Esophagus squamous epithelium (tissue), 5 donors: ENCODE measurements at regions not wholly inside any gene's neighbourhood (a gene's known extent, or its start where the extent isn't known, plus 50 kb on each side); places are given as distances from the start of the nearest gene placed in this dataset.
"Not testable (repeated sequence)": the region's sequence is repeated elsewhere in the genome, so short reads cannot be mapped to it uniquely, and the experiment has no call there.

Experiments used
- DNase-seq: peaks from one replicate; lab custom pipeline; 2025; lab: John Stamatoyannopoulos, UW
- H3K27ac ChIP-seq, 4 donors: fragments of 200-600 bp; sonication (generic); one replicate each; pipeline ENCODE4 v1.5.1; 2016 to 2019; ENCODE audit warnings: mild to moderate bottlenecking in 1 of 4
- H3K27me3 ChIP-seq, 4 donors: fragments of 200-600 bp; sonication (generic); 1 replicate in 3 of 4; 2 replicates in 1 of 4; pipeline versions ENCODE4 v1.5.1 to v1.6.0; 2017 to 2021; ENCODE audit warnings: antibody characterized with exemption in 1 of 4
- H3K36me3 ChIP-seq, 3 donors: fragments of 200-600 bp; sonication (generic); one replicate each; pipeline ENCODE4 v1.5.1; 2016 to 2019
- H3K4me1 ChIP-seq, 3 donors: fragments of 200-600 bp; sonication (generic); one replicate each; pipeline ENCODE4 v1.5.1; 2017 to 2019
- H3K4me3 ChIP-seq, 4 donors: fragments of 200-600 bp; sonication (generic); 1 replicate in 3 of 4; 2 replicates in 1 of 4; pipeline ENCODE4 v1.5.1; 2016 to 2019; ENCODE audit warnings: mild to moderate bottlenecking in 2 of 4, moderate library complexity in 1 of 4
- H3K9me3 ChIP-seq, 3 donors: fragments of 200-600 bp; sonication (generic); one replicate each; pipeline ENCODE4 v1.5.1; 2016 to 2019
- POLR2A ChIP-seq, 4 donors: fragments of 450-650 bp; IDR thresholded peaks; one replicate each; pipeline ENCODE4 v1.6.1; 2017; ENCODE audit warnings: antibody characterized with exemption in 4 of 4, mild to moderate bottlenecking in 4 of 4, moderate library complexity in 3 of 4
- WGBS, 2 donors: methylation state at CpG; one replicate each; pipeline ENCODE4 v1.1.5; 2018; 5-methylcytosine and 5-hydroxymethylcytosine counted together
- intact Hi-C: fragments of 100-400 bp; cut with DNase I; formaldehyde crosslinking; loops from one replicate; pipeline ENCODE4 v1.15.0; 2022
- TF ChIP-seq, protein P1 (sequence below), 6 experiments: fragments of 450-650 bp in 4 of 6; fragments of 200-600 bp in 2 of 6; sonication (generic) in 2 of 6; IDR thresholded peaks; one replicate each; pipeline ENCODE4 v1.5.1; 2016 to 2019; ENCODE audit warnings: antibody characterized with exemption in 6 of 6, mild to moderate bottlenecking in 4 of 6, moderate library complexity in 4 of 6
- donor health status: DM: yes; HTN: yes; CAD: no.

DNA sequence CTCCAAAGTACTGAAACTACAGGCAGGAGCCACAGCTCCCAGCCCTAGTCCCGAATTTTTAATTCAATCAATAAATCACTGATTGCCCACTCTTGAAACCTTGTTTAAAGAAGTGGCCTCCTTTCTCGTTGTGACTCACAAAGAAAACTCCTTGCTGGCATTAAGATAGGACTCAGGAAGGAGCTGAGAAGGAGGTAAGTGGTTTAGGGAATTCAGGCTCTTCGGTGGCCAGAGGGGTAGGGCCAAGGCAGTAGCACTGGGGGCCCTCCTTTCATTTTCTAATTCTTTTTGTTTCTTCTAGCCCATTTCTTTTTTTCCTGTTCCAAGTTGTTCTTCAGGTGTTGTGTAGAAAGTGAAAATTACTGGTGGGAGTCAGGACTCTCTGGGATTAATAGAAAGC is 86.2 kb upstream of the OR9Q1 start:
- no peak overlapping the region for H3K27ac ChIP-seq
- 58 to 78% methylated on average over 3 of the region's 3 CpGs for WGBS, 2 donors
- H3K4me3 ChIP-seq = no peak overlapping the region
- H3K9me3 ChIP-seq = no peaks in the 10 kb centered on the region
- intact Hi-C loops = no loop called here
- no peaks in the 10 kb centered on the region for H3K27me3 ChIP-seq
- DNase-seq = no peak
- H3K36me3 ChIP-seq = no peaks in the 10 kb centered on the region
- peaks cover 0 to 26% (median 6%) of the 10 kb centered on the region in 3 donors for H3K4me1 ChIP-seq
- TF ChIP-seq, protein P1, sequence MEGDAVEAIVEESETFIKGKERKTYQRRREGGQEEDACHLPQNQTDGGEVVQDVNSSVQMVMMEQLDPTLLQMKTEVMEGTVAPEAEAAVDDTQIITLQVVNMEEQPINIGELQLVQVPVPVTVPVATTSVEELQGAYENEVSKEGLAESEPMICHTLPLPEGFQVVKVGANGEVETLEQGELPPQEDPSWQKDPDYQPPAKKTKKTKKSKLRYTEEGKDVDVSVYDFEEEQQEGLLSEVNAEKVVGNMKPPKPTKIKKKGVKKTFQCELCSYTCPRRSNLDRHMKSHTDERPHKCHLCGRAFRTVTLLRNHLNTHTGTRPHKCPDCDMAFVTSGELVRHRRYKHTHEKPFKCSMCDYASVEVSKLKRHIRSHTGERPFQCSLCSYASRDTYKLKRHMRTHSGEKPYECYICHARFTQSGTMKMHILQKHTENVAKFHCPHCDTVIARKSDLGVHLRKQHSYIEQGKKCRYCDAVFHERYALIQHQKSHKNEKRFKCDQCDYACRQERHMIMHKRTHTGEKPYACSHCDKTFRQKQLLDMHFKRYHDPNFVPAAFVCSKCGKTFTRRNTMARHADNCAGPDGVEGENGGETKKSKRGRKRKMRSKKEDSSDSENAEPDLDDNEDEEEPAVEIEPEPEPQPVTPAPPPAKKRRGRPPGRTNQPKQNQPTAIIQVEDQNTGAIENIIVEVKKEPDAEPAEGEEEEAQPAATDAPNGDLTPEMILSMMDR (IDR thresholded peaks at IDR 0.05) = no peak
- no peak for TF ChIP-seq POLR2A (IDR thresholded peaks at IDR 0.05)

DNA sequence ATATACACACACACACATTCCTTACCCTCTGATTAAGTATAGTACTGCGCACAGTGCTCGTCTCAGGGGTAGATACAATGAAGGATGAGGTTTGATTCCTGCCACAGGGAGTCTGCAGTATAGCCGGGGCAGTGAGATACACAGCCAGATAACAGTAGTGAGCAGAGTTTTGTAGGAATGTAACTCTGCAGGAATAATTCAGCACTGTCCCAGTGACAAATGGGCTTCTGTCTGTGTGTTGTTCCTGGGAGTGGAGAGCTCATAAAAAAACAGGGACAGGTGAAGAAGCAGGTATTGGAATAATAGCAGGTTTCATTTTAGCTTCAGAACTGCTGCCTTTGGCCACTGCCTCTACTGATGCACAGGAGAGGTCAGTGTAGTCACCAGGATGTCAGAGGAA is 85.3 kb upstream of the OR9Q1 start:
- Histone ChIP-seq H3K4me1 (peaks cover 0 to 32% (median 6%) of the 10 kb centered on the region in 3 donors), H3K36me3 (no peaks in the 10 kb centered on the region), H3K4me3 (no peak overlapping the region), H3K27ac (no peak overlapping the region), H3K27me3 (no peaks in the 10 kb centered on the region), H3K9me3 (no peaks in the 10 kb centered on the region)
- WGBS, 2 donors = 44 to 86% methylated on average over 3 of the region's 3 CpGs
- TF ChIP-seq, protein P1 (IDR thresholded peaks at IDR 0.05) = no peak
- TF ChIP-seq POLR2A (IDR thresholded peaks at IDR 0.05) = no peak
- intact Hi-C loops = no loop called here
- DNase-seq = no peak

DNA sequence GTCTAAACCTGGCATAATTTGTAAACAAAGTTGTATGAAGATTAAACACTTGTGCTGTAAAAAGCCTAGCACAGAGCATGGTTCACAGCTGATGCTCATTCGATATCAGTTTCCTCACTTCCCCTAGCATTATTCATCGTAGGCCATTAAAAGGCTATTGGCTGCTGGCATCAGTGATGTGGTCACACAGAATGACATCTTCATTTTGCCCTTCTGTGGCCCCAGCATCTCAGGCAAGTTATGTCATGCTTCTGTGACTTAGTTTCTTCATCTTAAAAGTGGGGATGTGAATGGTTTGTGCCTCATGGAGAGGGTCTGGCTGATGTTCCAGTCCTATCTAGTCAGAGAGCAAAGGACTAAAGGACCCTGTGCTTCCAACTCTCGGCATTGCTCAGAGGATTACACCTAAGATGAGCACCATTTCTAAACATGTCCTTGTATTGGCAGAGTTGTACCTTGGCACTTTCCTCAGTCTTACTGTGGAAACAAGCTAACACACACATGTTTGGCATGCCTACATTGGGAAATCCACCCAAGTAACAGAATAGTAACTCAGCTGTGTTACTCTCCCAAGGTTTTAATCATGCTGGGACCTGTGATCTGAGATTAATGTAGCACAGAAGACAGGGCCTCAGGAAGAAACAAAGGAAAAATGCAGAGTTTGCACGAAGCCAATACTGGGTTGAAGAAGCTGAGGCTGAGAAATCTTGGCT is 83.5 kb upstream of the OR9Q1 start:
- peak overlapping the region in 1 of 4 donors; percentile 73 for H3K27ac ChIP-seq
- no peaks in the 10 kb centered on the region for H3K36me3 ChIP-seq
- DNase-seq = no peak
- no peak for TF ChIP-seq POLR2A (IDR thresholded peaks at IDR 0.05)
- TF ChIP-seq, protein P1 (IDR thresholded peaks at IDR 0.05) = no peak
- no peaks in the 10 kb centered on the region for H3K27me3 ChIP-seq
- H3K4me1 ChIP-seq = peaks cover 0 to 32% (median 6%) of the 10 kb centered on the region in 3 donors
- no peak overlapping the region for H3K4me3 ChIP-seq
- intact Hi-C loops = no loop called here
- no peaks in the 10 kb centered on the region for H3K9me3 ChIP-seq
- WGBS, 2 donors = 36 to 52% methylated on average over 4 of the region's 4 CpGs

DNA sequence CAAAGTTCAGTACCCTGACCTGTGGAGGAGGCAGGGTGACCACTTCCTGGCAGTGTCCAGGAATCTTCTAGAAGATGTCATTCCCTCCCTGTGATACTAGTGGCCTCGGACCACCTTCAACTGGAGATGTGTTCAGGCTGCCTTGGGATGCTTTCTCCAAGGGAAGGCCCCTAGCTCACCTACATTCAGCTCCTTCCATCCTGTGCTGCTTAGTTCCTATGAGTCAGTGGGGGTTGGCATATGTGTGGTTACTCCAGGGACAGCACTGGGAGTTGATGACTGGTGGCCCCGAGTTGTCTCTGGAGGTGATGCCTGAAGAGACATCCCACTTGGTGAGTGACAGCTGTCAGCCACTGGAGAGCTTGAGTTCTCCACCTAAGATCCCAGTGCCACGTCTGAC is 81.8 kb upstream of the OR9Q1 start:
- no peaks in the 10 kb centered on the region for H3K27me3 ChIP-seq

DNA sequence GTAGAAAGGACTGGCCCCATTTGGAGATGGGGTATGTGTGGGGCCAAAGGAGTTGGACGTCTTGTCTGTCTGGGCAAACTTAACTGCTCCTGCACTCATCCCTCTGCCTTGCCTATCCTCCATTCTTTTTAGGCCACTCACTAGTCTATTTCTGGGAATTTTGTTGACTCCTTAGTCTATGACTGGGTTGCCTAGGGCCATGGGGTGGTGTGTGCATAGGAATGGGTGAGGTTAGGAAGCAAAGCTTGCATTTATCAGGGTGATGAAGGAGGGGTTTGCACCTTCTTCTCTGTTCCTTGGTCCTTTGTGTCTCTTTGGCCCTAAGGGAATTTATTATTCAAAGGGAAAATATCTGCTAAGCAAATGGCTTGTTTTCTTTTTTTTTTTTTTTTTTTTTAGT is 80.9 kb upstream of the OR9Q1 start:
- Histone ChIP-seq H3K27ac (no peak overlapping the region), H3K36me3 (no peaks in the 10 kb centered on the region), H3K4me3 (no peak overlapping the region), H3K4me1 (peaks cover 0 to 32% (median 6%) of the 10 kb centered on the region in 3 donors), H3K27me3 (no peaks in the 10 kb centered on the region), H3K9me3 (no peaks in the 10 kb centered on the region)
- TF ChIP-seq, protein P1 (IDR thresholded peaks at IDR 0.05) = no peak
- no peak for TF ChIP-seq POLR2A (IDR thresholded peaks at IDR 0.05)
- intact Hi-C loops = no loop called here
- no peak for DNase-seq
- WGBS, 2 donors = 55 to 65% methylated on average over 1 of the region's 1 CpG

More for the DNA sequence above, 81.8 kb upstream of the OR9Q1 start:
- Histone ChIP-seq H3K4me3 (no peak overlapping the region), H3K27ac (peak overlapping the region in 2 of 4 donors; percentile 22 to 73), H3K4me1 (peaks cover 0 to 32% (median 6%) of the 10 kb centered on the region in 3 donors), H3K36me3 (no peaks in the 10 kb centered on the region), H3K9me3 (no peaks in the 10 kb centered on the region)
- DNase-seq = no peak
- intact Hi-C loops = no loop called here
- TF ChIP-seq, protein P1 (IDR thresholded peaks at IDR 0.05) = no peak
- TF ChIP-seq POLR2A (IDR thresholded peaks at IDR 0.05) = no peak
- WGBS, 2 donors = 63 to 70% methylated on average over 1 to 2 of the region's 3 CpGs

DNA sequence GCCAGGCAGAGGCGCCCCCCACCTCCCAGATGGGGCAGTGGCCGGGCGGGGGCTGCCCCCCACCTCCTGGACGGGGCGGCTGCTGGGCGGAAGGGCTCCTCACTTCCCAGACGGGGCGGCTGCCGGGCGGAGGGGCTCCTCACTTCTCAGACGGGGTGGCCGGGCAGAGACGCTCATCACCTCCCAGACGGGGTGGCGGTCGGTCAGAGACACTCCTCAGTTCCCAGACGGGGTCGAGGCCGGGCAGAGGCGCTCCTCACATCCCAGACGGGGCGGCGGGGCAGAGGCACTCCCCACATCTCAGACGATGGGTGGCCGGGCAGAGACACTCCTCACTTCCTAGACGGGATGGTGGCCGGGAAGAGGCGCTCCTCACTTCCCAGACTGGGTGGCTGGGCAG is 79.9 kb upstream of the OR9Q1 start:
- WGBS, 2 donors = no CpG with 5 or more reads among the region's 28 CpGs
- H3K27ac ChIP-seq, H3K4me3 ChIP-seq, intact Hi-C loops, H3K27me3 ChIP-seq, H3K36me3 ChIP-seq, H3K9me3 ChIP-seq, DNase-seq: not testable (repeated sequence)
- peaks cover 0 to 32% (median 6%) of the 10 kb centered on the region in 3 donors for H3K4me1 ChIP-seq
